ENCODE measurements at regions not wholly inside any gene's neighbourhood (a gene's known extent, or its start where the extent isn't known, plus 50 kb on each side); places are given as distances from the start of the nearest gene placed in this dataset.

DNA sequence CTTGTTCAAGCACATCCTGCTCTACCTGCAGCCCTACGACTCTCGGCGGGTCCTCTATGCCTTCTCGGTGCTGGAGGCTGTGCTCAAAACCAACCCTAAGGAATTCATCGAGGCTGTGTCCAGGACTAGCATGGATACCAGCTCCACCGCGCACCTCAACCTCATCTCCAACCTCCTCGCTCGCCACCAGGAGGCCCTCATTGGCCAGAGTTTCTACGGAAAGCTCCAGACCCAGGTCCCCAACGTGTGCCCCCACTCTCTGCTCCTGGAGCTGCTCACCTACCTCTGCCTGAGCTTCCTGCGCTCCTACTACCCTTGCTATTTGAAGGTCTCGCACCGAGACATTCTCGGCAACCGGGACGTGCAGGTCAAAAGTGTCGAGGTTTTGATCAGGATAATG lies 74.3 kb upstream of the MORC3 start:
- no CpG with 5 or more reads among the region's 18 CpGs for WGBS (ENCODE audit: extremely low coverage, insufficient read length, low lambda C conversion rate)
- Histone ChIP-seq H2AK5ac (ENCODE audit: insufficient read length, low read length) (no peak overlapping the region), H3K14ac (ENCODE audit: insufficient read depth, low read length) (no peak overlapping the region; the same call in 1 of the 2 replicates), H3K4ac (ENCODE audit: low read depth, low read length) (no peak overlapping the region), H2BK20ac (ENCODE audit: low read depth, low read length, poor library complexity, severe bottlenecking) (no peak overlapping the region), H2BK12ac (ENCODE audit: insufficient read length, low read depth, low read length) (no peak overlapping the region), H4K8ac (replicated peaks; ENCODE audit: insufficient read length, low read depth, low read length) (no peak overlapping the region), H3K79me1 (ENCODE audit: insufficient read depth, low read depth, low read length, poor library complexity, severe bottlenecking) (no peaks in the 10 kb centered on the region), H2BK5ac (ENCODE audit: insufficient read length, low read length) (no peak overlapping the region), H4K5ac (ENCODE audit: insufficient read length, low read depth, low read length) (no peak overlapping the region), H3K79me2 (ENCODE audit: insufficient read depth, low read length) (no peaks in the 10 kb centered on the region), H3K23me2 (ENCODE audit: insufficient read length, low read depth, low read length, poor library complexity, severe bottlenecking) (no peaks in the 10 kb centered on the region), H3K4me2 (ENCODE audit: insufficient read depth, insufficient read length, low read length) (no peak overlapping the region), H3T11ph (ENCODE audit: low read length) (no peak overlapping the region), H3K18ac (ENCODE audit: insufficient read length, low read depth, low read length) (no peak overlapping the region), H2BK15ac (ENCODE audit: low read depth, low read length) (no peak overlapping the region), H2BK120ac (ENCODE audit: low read depth, low read length, poor library complexity, severe bottlenecking) (no peak overlapping the region), H3K27me3 (ENCODE audit: insufficient read depth, low read length) (no peaks in the 10 kb centered on the region), H3K9ac (ENCODE audit: extremely low read depth, insufficient read length, low read length) (no peak overlapping the region), H3K56ac (ENCODE audit: insufficient read length, low read depth, low read length) (no peak overlapping the region), H3K4me1 (ENCODE audit: insufficient read depth, low read length) (peaks cover 3% of the 10 kb centered on the region; the same call in 1 of the 2 replicates), H3K27ac (ENCODE audit: insufficient read length, low read depth, low read length) (no peak overlapping the region), H3K23ac (ENCODE audit: insufficient read length, low read depth, low read length) (no peak overlapping the region), H2AFZ (ENCODE audit: low read length) (no peak overlapping the region), H3K9me3 (ENCODE audit: control insufficient read depth, low read depth, low read length) (no peaks in the 10 kb centered on the region), H4K20me1 (ENCODE audit: control insufficient read depth, insufficient read depth, insufficient read length) (no peaks in the 10 kb centered on the region), H4K91ac (ENCODE audit: insufficient read length, low read depth, low read length) (no peak overlapping the region)
- Mint-ChIP-seq H3K4me3 (no peak overlapping the region), H3K4me1 (peaks cover 16 to 35% of the 10 kb centered on the region in 2 experiments), H3K27ac (peak overlapping the region; percentile 35 to 81 (median 55); a peak in 1 of 7 replicates), H3K36me3 (ENCODE audit: insufficient read depth in 1 of 3, low read depth in 3 of 3) (peaks cover 10 to 26% (median 25%) of the 10 kb centered on the region in 3 experiments; a peak in 6 of 7 replicates), H3K27me3 (ENCODE audit: low read depth) (no peaks in the 10 kb centered on the region), H3K9me3 (no peaks in the 10 kb centered on the region)
- TF ChIP-seq, protein P1, sequence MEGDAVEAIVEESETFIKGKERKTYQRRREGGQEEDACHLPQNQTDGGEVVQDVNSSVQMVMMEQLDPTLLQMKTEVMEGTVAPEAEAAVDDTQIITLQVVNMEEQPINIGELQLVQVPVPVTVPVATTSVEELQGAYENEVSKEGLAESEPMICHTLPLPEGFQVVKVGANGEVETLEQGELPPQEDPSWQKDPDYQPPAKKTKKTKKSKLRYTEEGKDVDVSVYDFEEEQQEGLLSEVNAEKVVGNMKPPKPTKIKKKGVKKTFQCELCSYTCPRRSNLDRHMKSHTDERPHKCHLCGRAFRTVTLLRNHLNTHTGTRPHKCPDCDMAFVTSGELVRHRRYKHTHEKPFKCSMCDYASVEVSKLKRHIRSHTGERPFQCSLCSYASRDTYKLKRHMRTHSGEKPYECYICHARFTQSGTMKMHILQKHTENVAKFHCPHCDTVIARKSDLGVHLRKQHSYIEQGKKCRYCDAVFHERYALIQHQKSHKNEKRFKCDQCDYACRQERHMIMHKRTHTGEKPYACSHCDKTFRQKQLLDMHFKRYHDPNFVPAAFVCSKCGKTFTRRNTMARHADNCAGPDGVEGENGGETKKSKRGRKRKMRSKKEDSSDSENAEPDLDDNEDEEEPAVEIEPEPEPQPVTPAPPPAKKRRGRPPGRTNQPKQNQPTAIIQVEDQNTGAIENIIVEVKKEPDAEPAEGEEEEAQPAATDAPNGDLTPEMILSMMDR (conservative IDR thresholded peaks at IDR 0.05) = peak; percentile 41
- peak; percentile 38 for DNase-seq
